HUES6 (cell line): ENCODE measurements at regions not wholly inside any gene's neighbourhood (a gene's known extent, or its start where the extent isn't known, plus 50 kb on each side); places are given as distances from the start of the nearest gene placed in this dataset.

Source experiments
- H3K27ac ChIP-seq: 2 replicates; pipeline ENCODE4 v1.7.0; 2013; ENCODE audit warnings: low read depth, mild to moderate bottlenecking, low read length, inconsistent platforms
- H3K27me3 ChIP-seq: 2 replicates; pipeline ENCODE4 v1.6.1; 2013; ENCODE audit warnings: low read length; ENCODE audit not compliant: control insufficient read depth, insufficient read depth
- H3K36me3 ChIP-seq: 2 replicates; pipeline ENCODE4 v1.6.1; 2013; ENCODE audit warnings: low read length; ENCODE audit not compliant: control insufficient read depth, insufficient read depth
- H3K4me1 ChIP-seq: 2 replicates; pipeline ENCODE4 v1.6.1; 2013; ENCODE audit warnings: low read length; ENCODE audit not compliant: control insufficient read depth, insufficient read depth
- H3K4me3 ChIP-seq: 2 replicates; pipeline ENCODE4 v1.5.1; 2013; ENCODE audit warnings: low read depth, low read length
- H3K9ac ChIP-seq: one replicate; pipeline ENCODE4 v1.6.1; 2013; ENCODE audit warnings: mild to moderate bottlenecking, low read length
- H3K9me3 ChIP-seq: 2 replicates; pipeline ENCODE4 v1.6.1; 2013; ENCODE audit warnings: low read depth, low read length; ENCODE audit not compliant: control insufficient read depth, insufficient read depth

DNA sequence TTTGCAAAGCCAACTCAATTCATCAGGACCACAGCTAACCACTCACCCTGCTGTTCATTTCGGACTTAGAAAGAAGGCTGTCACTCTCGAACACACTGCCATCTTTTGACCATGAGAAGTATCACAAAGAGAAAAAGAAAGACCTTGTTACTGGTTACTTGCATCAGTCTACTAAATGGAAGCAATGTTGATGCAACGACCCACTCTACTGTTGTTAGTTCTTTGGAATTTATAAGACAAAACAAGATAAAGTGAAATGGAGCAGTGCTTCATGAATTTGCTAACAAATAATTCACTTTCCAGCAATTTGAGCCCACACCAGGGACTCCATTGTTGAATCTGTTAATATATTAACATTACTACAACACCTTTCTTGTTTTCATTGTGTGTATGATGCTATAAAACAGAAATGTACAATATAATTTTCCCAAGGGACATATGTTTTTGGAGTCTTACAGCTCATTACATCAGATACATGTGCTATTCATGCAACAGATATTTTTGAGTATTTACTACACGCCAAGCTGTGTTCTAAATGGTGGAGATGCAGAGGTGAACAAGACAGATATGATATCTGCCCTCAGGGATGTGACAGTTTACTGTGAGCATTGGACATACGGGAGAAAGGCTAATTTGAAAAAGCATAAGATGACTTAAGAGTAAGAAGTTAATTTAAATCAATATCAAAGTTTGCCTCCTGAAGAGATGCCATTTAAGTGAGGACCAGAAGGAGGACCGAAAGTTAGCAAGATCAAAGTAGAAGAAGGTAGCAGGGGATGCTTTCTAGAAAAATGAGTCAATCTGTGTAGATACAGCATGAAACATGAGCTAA lies 87.2 kb downstream of the AREG start:
- H3K4me3 ChIP-seq = no peak overlapping the region
- H3K36me3 ChIP-seq = no peaks in the 10 kb centered on the region
- H3K27me3 ChIP-seq = no peaks in the 10 kb centered on the region
- H3K27ac ChIP-seq = no peak overlapping the region
- H3K9me3 ChIP-seq = no peaks in the 10 kb centered on the region
- H3K4me1 ChIP-seq = peaks cover 5% of the 10 kb centered on the region; the same call in 1 of the 2 replicates
- no peak overlapping the region for H3K9ac ChIP-seq

- Histone ChIP-seq H3K27me3 (no peaks in the 10 kb centered on the region), H3K4me1 (peaks cover 5% of the 10 kb centered on the region; the same call in 1 of the 2 replicates), H3K9me3 (no peaks in the 10 kb centered on the region), H3K36me3 (no peaks in the 10 kb centered on the region), H3K27ac (no peak overlapping the region), H3K4me3 (no peak overlapping the region), H3K9ac (no peak overlapping the region)
Measured at GRCh38 chr4:74534121-74534520, 89.2 kb downstream of the AREG start.

- no peak overlapping the region for H3K27ac ChIP-seq
- peaks cover 5% of the 10 kb centered on the region; the same call in 1 of the 2 replicates for H3K4me1 ChIP-seq
- H3K9me3 ChIP-seq = no peaks in the 10 kb centered on the region
- H3K36me3 ChIP-seq = no peaks in the 10 kb centered on the region
- H3K27me3 ChIP-seq = no peaks in the 10 kb centered on the region
- H3K9ac ChIP-seq = no peak overlapping the region
- no peak overlapping the region for H3K4me3 ChIP-seq
Measured at GRCh38 chr4:74534936-74535335, 90.0 kb downstream of the AREG start.

DNA sequence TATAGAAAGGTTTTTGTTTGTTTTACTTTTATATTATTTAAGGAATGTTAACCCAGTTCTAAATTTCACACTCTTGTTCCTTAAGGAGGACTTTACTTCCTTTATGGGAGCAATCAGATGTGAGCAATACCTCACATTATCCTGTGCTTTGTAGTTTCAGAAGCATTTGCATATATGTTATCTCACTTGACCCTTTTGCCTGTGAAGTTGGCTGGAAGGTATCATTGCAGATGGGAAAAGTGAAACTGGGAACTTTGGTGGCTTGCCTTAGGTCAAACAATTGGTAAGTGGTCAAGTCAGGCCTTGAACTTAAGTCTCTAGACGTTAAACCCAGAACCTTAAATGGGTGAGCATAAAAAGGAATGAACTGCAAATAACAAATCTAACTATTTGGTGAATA lies 90.6 kb downstream of the AREG start:
- Histone ChIP-seq H3K9ac (no peak overlapping the region), H3K27ac (no peak overlapping the region), H3K36me3 (no peaks in the 10 kb centered on the region), H3K4me3 (no peak overlapping the region), H3K27me3 (no peaks in the 10 kb centered on the region), H3K4me1 (peaks cover 5% of the 10 kb centered on the region; the same call in 1 of the 2 replicates), H3K9me3 (no peaks in the 10 kb centered on the region)

DNA sequence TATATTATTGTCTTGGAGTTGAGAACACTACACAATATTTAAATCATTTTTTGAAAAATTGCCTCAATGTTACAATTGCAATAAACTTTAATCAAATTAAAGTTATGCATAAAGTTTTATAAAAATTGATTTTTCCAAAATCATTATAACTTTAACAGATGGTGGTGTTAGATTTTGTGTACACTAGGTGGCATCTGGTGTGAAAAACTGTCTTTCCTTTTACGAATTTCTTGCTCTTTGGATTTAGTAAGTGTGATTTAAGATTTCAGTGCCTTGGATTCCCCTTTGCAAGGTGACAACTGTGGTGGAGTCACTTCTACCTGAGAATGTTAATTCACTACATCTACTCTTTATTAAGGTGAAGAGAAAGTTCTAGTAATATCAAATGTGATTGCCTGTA lies 91.6 kb downstream of the AREG start:
- Histone ChIP-seq H3K9me3 (no peaks in the 10 kb centered on the region), H3K27me3 (no peaks in the 10 kb centered on the region), H3K4me3 (no peak overlapping the region), H3K9ac (no peak overlapping the region), H3K36me3 (no peaks in the 10 kb centered on the region), H3K4me1 (peaks cover 5% of the 10 kb centered on the region; the same call in 1 of the 2 replicates), H3K27ac (no peak overlapping the region)

DNA sequence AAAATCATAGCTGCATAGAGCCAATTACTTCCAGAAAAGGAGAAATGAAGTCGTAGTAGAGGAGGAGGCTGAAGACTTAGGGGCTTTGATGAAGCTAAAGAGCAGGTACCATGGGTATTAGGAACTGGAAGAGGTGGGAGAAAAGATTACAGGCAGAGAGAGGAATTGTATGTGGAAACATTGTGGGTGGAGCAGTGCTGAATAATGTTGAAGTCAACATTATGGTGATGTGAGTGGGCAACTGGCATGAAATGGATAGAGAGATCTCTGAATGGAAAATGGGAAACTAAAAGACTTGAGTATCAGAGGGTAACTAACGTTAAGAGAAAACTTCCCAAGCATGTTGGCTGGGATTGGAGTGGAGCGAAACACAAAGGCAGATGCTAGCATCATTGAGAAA lies 92.5 kb downstream of the AREG start:
- no peaks in the 10 kb centered on the region for H3K36me3 ChIP-seq
- no peak overlapping the region for H3K27ac ChIP-seq
- no peak overlapping the region for H3K9ac ChIP-seq
- no peaks in the 10 kb centered on the region for H3K9me3 ChIP-seq
- H3K4me3 ChIP-seq = no peak overlapping the region
- no peaks in the 10 kb centered on the region for H3K27me3 ChIP-seq
- peaks cover 5% of the 10 kb centered on the region; the same call in 1 of the 2 replicates for H3K4me1 ChIP-seq

- H3K27me3 ChIP-seq = no peaks in the 10 kb centered on the region
- H3K27ac ChIP-seq = no peak overlapping the region
- H3K9ac ChIP-seq = no peak overlapping the region
- no peaks in the 10 kb centered on the region for H3K36me3 ChIP-seq
- H3K4me3 ChIP-seq = no peak overlapping the region
- peaks cover 20% of the 10 kb centered on the region for H3K4me1 ChIP-seq
- H3K9me3 ChIP-seq = no peaks in the 10 kb centered on the region
Measured at GRCh38 chr4:74539044-74539790, 94.3 kb downstream of the AREG start.

GRCh38 chr4:74540193-74540592 lies 95.3 kb downstream of the AREG start:
- H3K9me3 ChIP-seq = no peaks in the 10 kb centered on the region
- H3K4me1 ChIP-seq = peaks cover 24% of the 10 kb centered on the region
- no peak overlapping the region for H3K9ac ChIP-seq
- H3K27ac ChIP-seq = no peak overlapping the region
- H3K4me3 ChIP-seq = no peak overlapping the region
- no peaks in the 10 kb centered on the region for H3K27me3 ChIP-seq
- no peaks in the 10 kb centered on the region for H3K36me3 ChIP-seq

DNA sequence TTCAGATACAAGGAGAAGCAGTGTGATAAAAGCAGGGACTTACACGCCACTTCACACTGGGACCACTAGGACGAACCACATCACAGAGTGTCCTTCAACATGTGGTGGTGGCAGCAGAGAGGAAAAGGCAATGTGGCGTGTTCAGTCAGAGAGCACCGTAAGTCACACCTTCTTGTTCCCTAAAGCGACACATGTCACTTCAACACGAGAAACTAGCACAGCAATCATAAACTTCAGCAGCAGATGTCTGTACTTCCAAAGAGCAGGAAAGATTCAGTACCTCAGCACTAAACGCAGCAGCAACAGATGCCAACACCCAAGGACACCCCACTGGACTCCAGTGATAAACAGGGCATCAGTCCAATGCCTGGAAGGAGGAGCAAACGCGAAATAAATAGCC lies 96.7 kb downstream of the AREG start:
- Histone ChIP-seq H3K9ac (no peak overlapping the region), H3K27ac (no peak overlapping the region), H3K27me3 (no peaks in the 10 kb centered on the region), H3K36me3 (no peaks in the 10 kb centered on the region), H3K4me3 (no peak overlapping the region), H3K9me3 (no peaks in the 10 kb centered on the region), H3K4me1 (peaks cover 34% of the 10 kb centered on the region)

DNA sequence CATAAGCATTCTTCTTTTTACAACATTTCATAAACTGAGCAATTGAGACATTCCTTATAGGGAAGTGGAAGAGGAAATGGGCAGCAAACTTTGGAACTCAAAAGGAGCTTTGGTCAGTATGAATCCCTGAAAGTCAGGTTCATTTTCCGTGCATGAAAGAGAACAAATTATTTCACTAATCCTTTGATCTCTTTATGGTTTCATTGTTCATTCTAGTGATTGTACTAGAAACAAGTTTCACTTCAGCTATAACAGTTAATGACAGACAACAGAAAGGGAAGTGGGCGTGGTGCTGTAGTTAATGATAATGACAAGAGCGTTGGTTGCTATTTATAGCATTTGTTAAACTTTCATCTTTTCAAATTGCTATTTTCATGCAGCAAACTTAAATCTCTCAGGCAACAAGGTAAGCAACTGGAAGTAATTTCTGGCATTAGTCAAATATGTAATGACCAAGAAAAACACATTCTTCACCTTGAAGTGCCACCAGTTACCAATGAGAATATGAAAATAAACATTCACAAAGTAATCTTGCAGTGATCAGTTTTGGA lies 98.4 kb downstream of the AREG start:
- H3K9ac ChIP-seq = no peak overlapping the region
- H3K27ac ChIP-seq = no peak overlapping the region
- H3K27me3 ChIP-seq = no peaks in the 10 kb centered on the region
- H3K36me3 ChIP-seq = no peaks in the 10 kb centered on the region
- H3K4me1 ChIP-seq = peaks cover 34% of the 10 kb centered on the region
- no peaks in the 10 kb centered on the region for H3K9me3 ChIP-seq
- no peak overlapping the region for H3K4me3 ChIP-seq

DNA sequence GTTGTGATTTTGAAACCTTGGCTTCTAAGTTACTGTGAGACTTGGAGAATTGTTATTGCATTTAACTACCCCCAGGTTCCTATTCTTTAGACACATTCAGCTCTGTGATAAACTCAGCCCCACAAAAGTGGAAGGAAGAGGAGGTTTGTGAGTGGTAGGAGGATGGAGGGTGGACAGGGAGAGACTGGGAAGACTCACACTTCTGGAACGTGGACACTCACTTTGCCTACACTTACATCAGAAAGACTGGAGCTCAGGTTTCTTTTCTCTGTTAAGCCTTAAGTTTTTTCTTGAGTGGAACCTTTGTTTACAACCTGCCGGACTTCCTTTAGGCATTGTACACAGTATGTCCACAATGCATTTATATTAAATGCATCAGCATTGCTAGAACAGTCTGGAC lies 99.0 kb downstream of the AREG start:
- no peak overlapping the region for H3K27ac ChIP-seq
- H3K9me3 ChIP-seq = no peaks in the 10 kb centered on the region
- H3K4me3 ChIP-seq = no peak overlapping the region
- no peaks in the 10 kb centered on the region for H3K36me3 ChIP-seq
- H3K9ac ChIP-seq = no peak overlapping the region
- no peaks in the 10 kb centered on the region for H3K27me3 ChIP-seq
- peaks cover 34% of the 10 kb centered on the region for H3K4me1 ChIP-seq
